ENCODE measurements at regions not wholly inside any gene's neighbourhood (a gene's known extent, or its start where the extent isn't known, plus 50 kb on each side); places are given as distances from the start of the nearest gene placed in this dataset.
"Not testable (repeated sequence)": the region's sequence is repeated elsewhere in the genome, so short reads cannot be mapped to it uniquely, and the experiment has no call there.

DNA sequence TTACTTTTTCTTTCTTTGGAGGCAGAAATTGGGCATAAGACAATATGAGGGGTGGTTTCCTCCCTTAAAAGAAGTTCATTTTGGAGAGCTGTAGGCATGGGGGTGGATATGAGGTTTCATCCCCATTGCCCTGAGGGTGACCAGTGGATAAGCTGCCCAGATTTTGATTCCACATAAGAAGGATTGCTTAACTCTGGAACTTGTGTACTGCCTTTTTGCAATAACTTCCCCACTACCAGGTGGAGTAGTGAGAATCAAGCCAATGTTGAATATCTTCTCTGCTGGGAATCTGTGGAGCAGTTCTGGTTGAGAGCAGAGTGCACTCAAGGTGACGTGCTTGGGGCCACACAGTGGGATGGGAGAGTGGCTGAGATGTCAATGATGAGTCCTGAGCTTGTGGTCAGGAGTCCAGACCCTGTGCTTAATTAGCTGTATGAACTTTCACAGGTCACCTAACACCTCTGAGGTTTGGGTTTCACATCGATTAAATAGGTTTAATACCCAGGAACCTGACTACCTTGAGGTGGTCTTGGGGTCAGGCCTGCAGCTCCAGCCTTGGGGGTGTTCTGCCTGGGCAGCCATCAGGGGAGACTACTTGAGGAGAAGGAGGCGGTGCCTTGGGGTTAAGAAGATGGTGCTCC is 152.9 kb downstream of the FCRL5 start:
- peaks cover 0 to 29% of the 10 kb centered on the region in 2 experiments for H3K27me3 ChIP-seq (replicated peaks in 1 of 2; ENCODE audit: control insufficient read depth in 2 of 2, extremely low read depth in 1 of 2, insufficient read depth in 2 of 2, low read length in 1 of 2)
- CTCF ChIA-PET: interaction anchor here in 1 of 2 donors (0.6 kb wide), 1 partner anchor 48 kb away, joined by 3 read pairs; no protein-coding TSS in a partner anchor
- no peak for ATAC-seq (replicated peaks in 1 of 4)
- H3K4me3 Mint-ChIP-seq: no peak overlapping the region
- no peaks in the 10 kb centered on the region for H3K36me3 ChIP-seq (ENCODE audit: control insufficient read depth in 2 of 2, extremely low read depth in 1 of 2, insufficient read depth in 1 of 2, low read length in 1 of 2)
- no peak overlapping the region for H3K27ac ChIP-seq (ENCODE audit: low read length)
- H3K9me3 ChIP-seq: no peaks in the 10 kb centered on the region
- H3K4me3 ChIP-seq (ENCODE audit: control insufficient read depth in 1 of 2, extremely low read depth in 1 of 2, low read length in 1 of 2): no peak overlapping the region
- no peaks in the 10 kb centered on the region for H3K4me1 ChIP-seq (ENCODE audit: control insufficient read depth in 1 of 2, extremely low read depth in 1 of 2, insufficient read depth in 2 of 2, low read length in 2 of 2)
- 50% methylated on average over 1 of the region's 3 CpGs for WGBS (ENCODE audit: insufficient coverage)
- peaks cover 0 to 2% (median 0%) of the 10 kb centered on the region in 3 donors for H3K4me1 Mint-ChIP-seq
- no peaks in the 10 kb centered on the region for H3K36me3 Mint-ChIP-seq
- peaks cover 34 to 52% of the 10 kb centered on the region in 2 donors for H3K27me3 Mint-ChIP-seq
- POLR2A ChIA-PET: no interaction called here
- H3K9me3 Mint-ChIP-seq: no peaks in the 10 kb centered on the region
- no peak for DNase-seq
- H3K27ac Mint-ChIP-seq: no peak overlapping the region

DNA sequence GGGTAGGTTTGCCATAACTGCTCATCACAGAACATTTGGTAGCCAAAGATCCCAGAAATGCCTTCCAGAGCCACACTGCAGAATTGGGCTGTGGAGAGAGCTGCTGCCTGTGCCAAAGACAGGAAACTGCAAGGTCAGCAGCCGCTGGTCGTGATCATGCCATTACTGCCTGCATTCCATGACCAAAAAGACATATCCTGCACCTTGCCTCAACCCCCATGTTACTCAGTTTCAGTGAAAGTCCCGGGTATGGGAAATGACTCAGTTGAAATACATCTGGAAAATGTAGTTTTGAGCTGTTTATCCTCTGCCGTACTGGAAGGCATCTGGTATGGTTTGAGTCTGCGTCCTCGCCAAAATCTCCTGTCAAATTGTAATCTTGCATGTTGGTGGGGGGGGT is 161.7 kb downstream of the FCRL5 start:
- ChIA-PET CTCF (no interaction called here), POLR2A (no interaction called here)
- no peaks in the 10 kb centered on the region for H3K9me3 ChIP-seq
- H3K9me3 Mint-ChIP-seq: peaks cover 0 to 7% (median 0%) of the 10 kb centered on the region in 3 donors
- WGBS (ENCODE audit: insufficient coverage): 70% methylated on average over 4 of the region's 6 CpGs
- H3K27me3 ChIP-seq (replicated peaks in 1 of 2; ENCODE audit: control insufficient read depth in 2 of 2, extremely low read depth in 1 of 2, insufficient read depth in 2 of 2, low read length in 1 of 2): peaks cover 0 to 11% of the 10 kb centered on the region in 2 experiments
- H3K27me3 Mint-ChIP-seq: peaks cover 39 to 49% of the 10 kb centered on the region in 2 donors
- no peaks in the 10 kb centered on the region for H3K4me1 ChIP-seq (ENCODE audit: control insufficient read depth in 1 of 2, extremely low read depth in 1 of 2, insufficient read depth in 2 of 2, low read length in 2 of 2)
- DNase-seq: no peak
- no peaks in the 10 kb centered on the region for H3K36me3 Mint-ChIP-seq
- H3K4me1 Mint-ChIP-seq: no peaks in the 10 kb centered on the region
- no peak overlapping the region for H3K4me3 ChIP-seq (ENCODE audit: control insufficient read depth in 1 of 2, extremely low read depth in 1 of 2, low read length in 1 of 2)
- no peaks in the 10 kb centered on the region for H3K36me3 ChIP-seq (ENCODE audit: control insufficient read depth in 2 of 2, extremely low read depth in 1 of 2, insufficient read depth in 1 of 2, low read length in 1 of 2)
- H3K27ac Mint-ChIP-seq: no peak overlapping the region
- no peak overlapping the region for H3K27ac ChIP-seq (ENCODE audit: low read length)
- no peak for ATAC-seq (replicated peaks in 1 of 4)
- H3K4me3 Mint-ChIP-seq: no peak overlapping the region

DNA sequence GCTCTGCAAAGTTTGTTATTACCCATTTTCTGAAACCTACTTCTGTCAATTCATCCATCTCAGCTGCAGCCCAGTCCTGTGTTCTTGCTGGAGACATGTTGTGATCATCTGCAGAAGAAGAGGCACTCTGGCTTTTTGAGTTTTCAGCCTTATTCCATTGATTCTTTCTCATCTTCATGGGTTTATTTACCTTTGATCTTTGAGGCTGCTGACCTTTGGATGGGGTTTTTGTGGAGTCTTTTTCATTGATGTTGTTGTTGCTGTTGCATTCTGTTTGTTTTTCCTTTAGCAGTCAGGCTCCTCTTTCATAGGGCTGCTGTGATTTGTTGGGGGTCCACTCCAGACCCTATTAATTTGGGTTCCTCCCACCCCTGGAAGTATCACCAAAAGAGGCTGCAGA is 164.3 kb downstream of the FCRL5 start:
- Mint-ChIP-seq H3K4me3 (no peak overlapping the region), H3K9me3 (no peaks in the 10 kb centered on the region), H3K27ac (no peak overlapping the region), H3K4me1 (no peaks in the 10 kb centered on the region), H3K36me3 (no peaks in the 10 kb centered on the region), H3K27me3 (peaks cover 37 to 43% of the 10 kb centered on the region in 2 donors)
- DNase-seq (no peak), ATAC-seq (replicated peaks in 1 of 4) (no peak)
- no peak overlapping the region for H3K4me3 ChIP-seq (ENCODE audit: control insufficient read depth in 1 of 2, extremely low read depth in 1 of 2, low read length in 1 of 2)
- H3K27ac ChIP-seq (ENCODE audit: low read length): no peak overlapping the region
- no peaks in the 10 kb centered on the region for H3K36me3 ChIP-seq (ENCODE audit: control insufficient read depth in 2 of 2, extremely low read depth in 1 of 2, insufficient read depth in 1 of 2, low read length in 1 of 2)
- H3K4me1 ChIP-seq (ENCODE audit: control insufficient read depth in 1 of 2, extremely low read depth in 1 of 2, insufficient read depth in 2 of 2, low read length in 2 of 2): no peaks in the 10 kb centered on the region
- ChIA-PET CTCF (no interaction called here), POLR2A (no interaction called here)
- no peaks in the 10 kb centered on the region for H3K9me3 ChIP-seq
- H3K27me3 ChIP-seq (replicated peaks in 1 of 2; ENCODE audit: control insufficient read depth in 2 of 2, extremely low read depth in 1 of 2, insufficient read depth in 2 of 2, low read length in 1 of 2): peaks cover 0 to 15% of the 10 kb centered on the region in 2 experiments

DNA sequence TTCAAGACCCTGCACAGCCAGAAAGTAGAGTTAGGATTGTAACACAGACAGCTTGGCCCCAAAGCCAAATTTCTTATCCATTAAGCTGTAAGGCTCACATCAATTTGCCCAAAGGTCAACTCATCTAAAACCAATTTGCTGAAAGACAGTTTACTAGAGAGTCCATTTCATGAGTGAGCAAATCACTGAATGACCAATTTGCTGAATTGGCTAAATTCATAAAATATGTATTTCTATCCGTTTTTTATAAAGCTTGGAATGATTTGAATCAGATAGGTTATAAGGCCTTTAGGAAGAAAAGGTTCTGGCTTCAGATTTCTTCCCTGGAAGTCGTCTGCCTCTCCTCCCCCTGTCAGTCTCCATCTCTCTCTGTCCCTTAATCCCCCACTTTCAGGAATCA is 168.1 kb downstream of the FCRL5 start:
- Mint-ChIP-seq H3K36me3 (no peaks in the 10 kb centered on the region), H3K4me1 (no peaks in the 10 kb centered on the region), H3K27ac (no peak overlapping the region), H3K9me3 (no peaks in the 10 kb centered on the region), H3K4me3 (no peak overlapping the region), H3K27me3 (peaks cover 26 to 28% of the 10 kb centered on the region in 2 donors)
- Histone ChIP-seq H3K4me1 (ENCODE audit: control insufficient read depth in 1 of 2, extremely low read depth in 1 of 2, insufficient read depth in 2 of 2, low read length in 2 of 2) (no peaks in the 10 kb centered on the region), H3K9me3 (no peaks in the 10 kb centered on the region), H3K27ac (ENCODE audit: low read length) (no peak overlapping the region), H3K27me3 (replicated peaks in 1 of 2; ENCODE audit: control insufficient read depth in 2 of 2, extremely low read depth in 1 of 2, insufficient read depth in 2 of 2, low read length in 1 of 2) (peaks cover 0 to 24% of the 10 kb centered on the region in 2 experiments), H3K36me3 (ENCODE audit: control insufficient read depth in 2 of 2, extremely low read depth in 1 of 2, insufficient read depth in 1 of 2, low read length in 1 of 2) (no peaks in the 10 kb centered on the region), H3K4me3 (ENCODE audit: control insufficient read depth in 1 of 2, extremely low read depth in 1 of 2, low read length in 1 of 2) (no peak overlapping the region)
- ATAC-seq (replicated peaks in 1 of 4) (no peak), DNase-seq (no peak)
- WGBS (ENCODE audit: insufficient coverage): no CpG with 5 or more reads among the region's 2 CpGs
- ChIA-PET POLR2A (no interaction called here), CTCF (no interaction called here)

DNA sequence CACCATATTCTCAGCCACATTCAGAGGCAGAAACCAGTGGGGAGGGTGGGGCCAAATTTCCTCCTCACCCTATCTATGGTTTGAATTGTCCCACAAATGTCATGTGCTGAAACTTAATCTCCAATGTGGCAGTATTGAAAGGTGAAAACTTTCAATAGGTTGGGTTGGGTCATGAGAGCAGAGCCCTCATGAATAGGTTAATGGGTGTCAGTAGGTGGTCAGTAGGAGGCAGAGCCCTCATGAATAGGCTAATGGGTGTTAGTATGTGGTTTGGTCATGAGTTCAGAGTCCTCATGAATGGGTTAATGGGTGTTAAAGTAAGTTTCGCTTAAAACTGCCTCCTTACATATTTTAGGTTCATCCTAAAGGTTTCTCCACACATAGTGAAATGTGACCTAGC is 170.0 kb downstream of the FCRL5 start:
- H3K4me1 Mint-ChIP-seq: no peaks in the 10 kb centered on the region
- no peak overlapping the region for H3K4me3 Mint-ChIP-seq

DNA sequence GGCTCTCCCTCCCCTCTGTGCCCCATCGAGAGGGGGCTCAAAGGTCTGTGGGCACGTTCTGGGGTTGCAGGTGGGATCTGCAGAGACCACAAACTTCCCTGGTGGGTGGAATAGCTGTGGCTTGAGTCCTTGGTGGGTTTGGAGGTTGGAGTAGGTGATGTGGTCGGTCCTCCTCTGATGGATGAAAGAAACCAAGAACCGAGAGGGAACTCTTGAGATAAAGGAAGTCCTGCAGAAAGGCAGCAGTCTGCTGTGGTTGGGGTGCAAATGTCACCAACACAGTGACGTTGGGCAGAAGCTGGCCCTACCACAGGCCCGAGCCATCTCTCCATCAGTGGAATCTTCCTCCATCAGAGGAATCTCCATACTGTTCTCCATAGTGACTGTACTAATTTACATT is 171.8 kb downstream of the FCRL5 start:
- ATAC-seq (replicated peaks in 1 of 4): no peak
- H3K27me3 Mint-ChIP-seq: peaks cover 24 to 40% of the 10 kb centered on the region in 2 donors
- Histone ChIP-seq H3K9me3 (no peaks in the 10 kb centered on the region), H3K27ac (ENCODE audit: low read length) (no peak overlapping the region), H3K36me3 (ENCODE audit: control insufficient read depth in 2 of 2, extremely low read depth in 1 of 2, insufficient read depth in 1 of 2, low read length in 1 of 2) (no peaks in the 10 kb centered on the region), H3K4me1 (ENCODE audit: control insufficient read depth in 1 of 2, extremely low read depth in 1 of 2, insufficient read depth in 2 of 2, low read length in 2 of 2) (no peaks in the 10 kb centered on the region), H3K27me3 (replicated peaks in 1 of 2; ENCODE audit: control insufficient read depth in 2 of 2, extremely low read depth in 1 of 2, insufficient read depth in 2 of 2, low read length in 1 of 2) (peaks cover 0 to 26% of the 10 kb centered on the region in 2 experiments), H3K4me3 (ENCODE audit: control insufficient read depth in 1 of 2, extremely low read depth in 1 of 2, low read length in 1 of 2) (no peak overlapping the region)
- 0% methylated on average over 5 of the region's 6 CpGs for WGBS (ENCODE audit: insufficient coverage)
- no peaks in the 10 kb centered on the region for H3K4me1 Mint-ChIP-seq
- no peak for DNase-seq
- H3K4me3 Mint-ChIP-seq: no peak overlapping the region
- ChIA-PET CTCF (no interaction called here), POLR2A (no interaction called here)
- H3K27ac Mint-ChIP-seq: peak overlapping the region in 1 of 2 donors; percentile 32
- no peaks in the 10 kb centered on the region for H3K9me3 Mint-ChIP-seq
- no peaks in the 10 kb centered on the region for H3K36me3 Mint-ChIP-seq

More for the DNA sequence above, 170.0 kb downstream of the FCRL5 start:
- POLR2A ChIA-PET: no interaction called here
- Histone ChIP-seq H3K4me3 (ENCODE audit: control insufficient read depth in 1 of 2, extremely low read depth in 1 of 2, low read length in 1 of 2) (no peak overlapping the region), H3K27me3 (replicated peaks in 1 of 2; ENCODE audit: control insufficient read depth in 2 of 2, extremely low read depth in 1 of 2, insufficient read depth in 2 of 2, low read length in 1 of 2) (peaks cover 0 to 17% of the 10 kb centered on the region in 2 experiments), H3K36me3 (ENCODE audit: control insufficient read depth in 2 of 2, extremely low read depth in 1 of 2, insufficient read depth in 1 of 2, low read length in 1 of 2) (no peaks in the 10 kb centered on the region), H3K27ac (ENCODE audit: low read length) (no peak overlapping the region), H3K9me3 (no peaks in the 10 kb centered on the region), H3K4me1 (ENCODE audit: control insufficient read depth in 1 of 2, extremely low read depth in 1 of 2, insufficient read depth in 2 of 2, low read length in 2 of 2) (no peaks in the 10 kb centered on the region)
- Mint-ChIP-seq H3K27ac (no peak overlapping the region), H3K27me3 (peaks cover 25 to 29% of the 10 kb centered on the region in 2 donors), H3K36me3 (no peaks in the 10 kb centered on the region), H3K9me3 (no peaks in the 10 kb centered on the region)
- DNase-seq (no peak), ATAC-seq (replicated peaks in 1 of 4) (no peak)
- CTCF ChIA-PET: interaction anchor here in 1 of 2 donors (1.1 kb wide), 1 partner anchor 20 kb away, joined by 3 read pairs; no protein-coding TSS in a partner anchor
- no CpG with 5 or more reads among the region's 1 CpG for WGBS (ENCODE audit: insufficient coverage)

DNA sequence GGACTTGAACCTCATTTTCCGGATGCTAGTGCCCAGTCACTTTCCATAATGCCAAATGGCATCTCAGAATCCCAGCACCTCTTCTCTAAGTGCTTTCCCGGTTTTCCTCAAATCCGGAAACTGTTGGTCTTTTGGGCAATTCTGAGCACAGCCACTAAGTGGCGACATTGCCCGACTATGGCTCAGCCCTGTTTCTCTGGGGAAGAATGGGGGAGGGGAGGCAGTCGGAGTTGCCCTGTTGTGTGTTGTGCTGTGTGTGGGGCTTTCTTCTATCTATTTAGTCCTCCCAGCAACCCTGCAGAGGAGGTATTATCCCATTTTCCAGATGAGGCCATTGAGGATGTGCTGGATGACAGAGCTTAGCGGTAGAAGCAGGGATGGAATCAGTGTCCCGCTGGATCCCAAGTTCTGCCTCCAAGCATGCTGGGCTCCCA is 175.0 kb downstream of the FCRL5 start:
- H3K4me3 Mint-ChIP-seq; CTCF ChIA-PET; H3K4me1 ChIP-seq (ENCODE audit: control insufficient read depth in 1 of 2, extremely low read depth in 1 of 2, insufficient read depth in 2 of 2, low read length in 2 of 2); H3K9me3 Mint-ChIP-seq; H3K9me3 ChIP-seq; H3K27ac Mint-ChIP-seq; H3K27ac ChIP-seq (ENCODE audit: low read length); H3K36me3 Mint-ChIP-seq; POLR2A ChIA-PET; H3K4me1 Mint-ChIP-seq; H3K36me3 ChIP-seq (ENCODE audit: control insufficient read depth in 2 of 2, extremely low read depth in 1 of 2, insufficient read depth in 1 of 2, low read length in 1 of 2); ATAC-seq (replicated peaks in 1 of 4); H3K4me3 ChIP-seq (ENCODE audit: control insufficient read depth in 1 of 2, extremely low read depth in 1 of 2, low read length in 1 of 2): not testable (repeated sequence)
- peaks cover 29 to 46% of the 10 kb centered on the region in 2 donors for H3K27me3 Mint-ChIP-seq
- 50% methylated on average over 2 of the region's 8 CpGs for WGBS (ENCODE audit: insufficient coverage)
- peak in 2 of 35 experiments; percentile 5 to 14 for DNase-seq
- peaks cover 0 to 27% of the 10 kb centered on the region in 2 experiments for H3K27me3 ChIP-seq (replicated peaks in 1 of 2; ENCODE audit: control insufficient read depth in 2 of 2, extremely low read depth in 1 of 2, insufficient read depth in 2 of 2, low read length in 1 of 2)

Data from T-cell (primary cell).